ENCODE measurements at regions not wholly inside any gene's neighbourhood (a gene's known extent, or its start where the extent isn't known, plus 50 kb on each side); places are given as distances from the start of the nearest gene placed in this dataset.

- TF ChIP-seq EZH2 (IDR thresholded peaks at IDR 0.05) (no peak), CTCF (IDR thresholded peaks at IDR 0.05) (no peak)
Measured at GRCh38 chr7:153331427-153331826, 571.9 kb downstream of the ACTR3B start.

Data from neural progenitor cell (in vitro differentiated cells).